GM18861 (cell line): ENCODE measurements at regions not wholly inside any gene's neighbourhood (a gene's known extent, or its start where the extent isn't known, plus 50 kb on each side); places are given as distances from the start of the nearest gene placed in this dataset.

ENCODE experiments used
- ATAC-seq: cut with Tn5 transposase; IDR thresholded peaks from one replicate; pipeline ENCODE4 v1.9.1; 2021; ENCODE audit not compliant: unreplicated experiment

DNA sequence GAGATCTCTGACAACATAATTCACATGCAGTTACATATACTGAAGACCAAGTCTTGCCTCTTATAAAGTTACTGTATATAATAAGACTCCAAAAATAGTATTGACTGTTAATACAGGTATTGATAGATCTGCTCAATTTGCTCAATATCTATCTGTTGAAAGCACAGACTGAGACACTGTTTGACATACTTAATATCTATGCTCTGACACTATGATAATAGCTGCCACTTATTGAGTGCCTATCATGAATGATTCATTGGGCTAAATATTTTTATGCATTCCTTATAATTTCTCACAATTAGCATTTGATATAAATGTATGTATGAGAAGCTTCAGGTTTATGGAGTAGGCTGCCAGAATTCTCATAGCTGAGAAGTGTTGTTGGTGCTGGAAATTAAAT, 1600.9 kb upstream of the IGFBP7 start:
- ATAC-seq = no peak

DNA sequence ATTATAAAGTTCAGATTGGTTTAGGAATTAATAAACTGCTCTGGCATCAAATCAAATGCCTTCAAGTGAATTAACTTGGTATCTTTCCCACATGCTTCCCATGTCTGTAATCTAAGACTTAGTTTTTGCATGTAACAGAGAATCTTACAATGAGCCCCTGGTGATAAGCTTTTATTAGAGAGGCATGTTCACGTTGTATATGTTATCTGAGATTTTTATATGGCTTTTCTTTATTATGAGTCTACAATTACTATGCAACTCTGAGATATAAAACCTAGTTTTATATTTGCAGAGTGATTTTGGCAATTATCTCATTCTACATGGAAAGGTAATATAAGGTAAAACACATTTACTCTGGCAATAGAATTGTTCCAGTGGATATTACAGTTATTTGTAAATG, 1578.4 kb upstream of the IGFBP7 start:
- no peak for ATAC-seq

DNA sequence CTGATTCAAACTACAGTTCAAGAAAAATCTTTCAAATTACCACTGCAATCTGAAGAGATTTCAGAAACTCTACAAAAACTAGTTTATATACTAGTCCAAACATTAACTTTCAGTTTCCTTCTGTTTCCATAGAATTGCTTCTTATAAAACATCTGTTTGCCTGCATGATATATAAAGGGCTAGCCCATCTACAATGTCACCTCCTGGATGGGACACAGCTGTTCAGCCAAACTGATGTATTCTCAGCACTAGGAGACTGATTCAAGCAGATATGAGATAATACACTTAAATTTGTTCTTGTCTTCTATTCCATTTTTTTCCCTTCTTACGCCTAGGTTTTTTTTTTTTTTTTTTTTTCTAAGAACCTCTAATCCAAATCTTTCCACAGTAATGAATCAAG, 1569.7 kb upstream of the IGFBP7 start:
- no peak for ATAC-seq

DNA sequence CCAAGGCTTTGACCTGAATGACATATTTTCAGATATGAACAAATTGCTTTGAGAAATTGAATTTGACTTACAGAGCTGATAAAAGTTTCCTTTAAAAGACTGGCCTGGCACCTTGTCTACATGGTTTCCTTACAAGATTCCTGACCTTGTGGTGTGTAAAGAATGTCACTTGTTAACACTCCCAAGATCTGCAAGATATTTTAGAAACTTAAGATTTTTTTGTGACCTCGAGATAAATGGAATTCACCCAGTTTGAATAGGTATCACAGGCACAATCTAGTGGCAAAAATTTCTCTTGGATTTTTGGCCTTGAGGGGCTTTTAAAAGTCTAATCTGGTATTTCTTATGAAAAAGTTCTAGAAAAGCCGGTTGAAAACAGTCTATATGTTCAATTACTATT, 1568.9 kb upstream of the IGFBP7 start:
- ATAC-seq = no peak

DNA sequence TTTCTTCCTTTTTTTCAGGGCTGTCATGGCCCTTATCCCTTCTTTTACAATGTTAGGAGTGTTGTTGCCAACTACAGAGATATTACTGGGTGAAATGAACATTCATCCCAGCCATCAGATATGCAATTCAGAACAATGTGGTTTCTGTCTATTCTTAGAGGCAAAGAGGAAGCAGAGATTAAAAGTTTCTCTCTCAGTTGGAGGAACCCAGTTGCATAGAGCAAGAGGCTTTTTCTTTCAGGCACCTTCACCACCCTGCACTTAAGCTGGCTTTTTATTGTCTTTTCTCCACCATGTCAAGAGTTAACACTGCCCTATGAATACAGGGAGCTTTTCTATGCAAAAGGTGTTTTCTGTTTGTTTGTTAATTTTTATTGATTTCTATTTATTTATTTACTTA, 1559.6 kb upstream of the IGFBP7 start:
- ATAC-seq = no peak

DNA sequence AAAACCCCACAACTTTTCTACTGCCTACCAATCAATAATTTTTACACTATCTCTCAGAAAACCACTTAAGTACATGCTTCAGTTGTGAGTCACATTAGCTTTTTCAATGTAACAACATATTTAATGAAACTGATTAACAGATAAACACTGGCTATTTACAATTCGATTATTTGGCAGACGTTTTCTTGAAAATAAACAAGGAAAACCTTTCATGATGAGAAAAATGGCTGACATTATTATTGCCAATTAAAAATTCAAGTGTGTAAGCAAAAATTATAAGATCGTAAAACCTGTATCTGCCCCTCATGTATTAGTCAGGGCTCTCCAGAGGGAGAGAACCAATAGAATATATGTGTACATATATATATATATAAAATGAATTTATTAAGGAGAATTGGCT, 1555.5 kb upstream of the IGFBP7 start:
- no peak for ATAC-seq

DNA sequence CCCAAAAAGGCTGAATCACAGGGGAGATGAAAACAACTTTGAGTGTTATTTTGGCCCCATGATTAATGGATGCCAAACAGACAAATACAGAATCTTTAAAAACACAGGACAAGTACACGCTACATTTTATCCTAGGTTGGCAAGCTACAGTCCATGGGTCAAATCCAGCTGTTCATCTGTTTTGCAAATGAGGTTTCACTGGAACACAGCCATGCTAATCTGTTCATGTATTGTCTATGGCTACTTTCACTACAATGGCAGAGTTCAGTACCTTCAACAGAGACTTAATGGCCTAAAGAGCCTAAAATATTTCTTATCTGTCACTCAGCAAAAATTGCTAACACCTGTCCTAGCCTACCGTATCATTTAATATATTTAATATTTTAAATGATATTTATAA, 1548.5 kb upstream of the IGFBP7 start:
- no peak for ATAC-seq

DNA sequence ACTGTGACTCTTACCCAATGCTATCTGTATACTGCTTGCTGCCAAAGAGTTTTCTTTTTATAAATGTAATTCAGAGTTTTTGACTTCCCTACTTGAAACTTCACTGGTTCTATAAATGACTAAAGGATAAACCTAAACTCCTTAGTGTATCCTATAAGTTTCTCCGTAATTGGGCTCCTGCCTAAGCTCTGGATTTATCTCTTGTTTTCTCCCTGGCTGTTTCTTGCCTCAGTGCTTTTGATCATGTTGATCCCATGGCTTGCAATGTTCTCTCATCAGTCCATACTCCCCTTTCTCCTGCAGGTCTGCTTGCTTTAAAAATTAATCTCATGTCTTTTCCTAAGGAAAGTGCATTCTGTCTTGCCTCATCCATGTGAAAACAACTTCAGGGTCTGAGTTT, 1543.1 kb upstream of the IGFBP7 start:
- no peak for ATAC-seq

DNA sequence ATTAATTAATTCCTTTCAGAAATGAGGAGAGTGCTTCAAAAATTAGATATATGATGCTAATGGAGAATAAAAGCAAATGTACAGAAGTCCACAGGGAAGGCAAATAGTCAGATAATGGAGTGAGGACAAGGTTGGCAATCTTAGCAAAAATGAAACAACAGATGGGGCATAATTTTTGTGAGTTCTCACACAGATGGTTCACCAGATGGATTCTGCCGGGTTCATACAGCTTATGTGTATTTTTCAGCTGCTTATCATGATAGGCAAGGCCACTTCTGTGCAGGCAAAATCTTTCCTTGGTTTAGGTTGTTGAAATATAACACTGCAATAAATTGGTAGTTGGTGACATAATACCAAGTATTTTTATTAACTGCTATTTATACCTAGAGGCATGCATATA, 1539.0 kb upstream of the IGFBP7 start:
- ATAC-seq = no peak

DNA sequence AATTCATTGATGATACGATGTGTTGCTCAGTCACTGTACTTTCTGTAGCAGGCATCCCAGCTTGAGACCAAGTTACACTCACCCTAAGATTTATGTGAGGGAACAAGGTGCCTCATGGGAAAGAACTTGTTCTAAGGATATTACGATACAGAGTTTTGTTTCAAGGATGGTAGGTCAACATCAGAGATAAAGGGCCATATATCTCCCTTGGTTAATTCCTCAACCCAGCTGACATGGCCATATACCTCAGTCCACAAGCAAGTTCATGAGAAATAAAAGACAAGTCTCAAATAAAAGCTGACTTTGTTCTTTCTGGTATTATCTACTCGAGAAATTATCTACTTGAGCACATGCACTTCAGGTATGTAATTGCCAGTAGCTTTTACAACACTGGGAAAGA, 1535.9 kb upstream of the IGFBP7 start:
- no peak for ATAC-seq

DNA sequence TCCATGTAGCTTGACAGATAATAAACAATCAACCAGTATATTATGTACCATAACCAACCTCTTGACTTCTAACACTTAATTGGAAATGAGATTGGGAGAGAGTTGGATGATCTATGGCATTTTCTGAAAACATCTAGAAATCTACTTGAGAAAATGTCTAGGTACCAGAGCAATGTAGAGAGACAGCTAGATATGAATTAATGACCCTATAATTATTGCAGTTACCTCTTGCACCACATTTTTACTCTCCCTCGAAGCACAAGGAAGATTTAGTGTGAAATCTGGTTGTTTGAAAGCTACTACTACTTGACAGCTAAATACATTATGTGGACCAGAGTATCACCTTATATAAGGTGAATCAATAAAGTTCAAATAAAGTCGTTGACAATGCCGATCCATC, 1534.4 kb upstream of the IGFBP7 start:
- no peak for ATAC-seq

DNA sequence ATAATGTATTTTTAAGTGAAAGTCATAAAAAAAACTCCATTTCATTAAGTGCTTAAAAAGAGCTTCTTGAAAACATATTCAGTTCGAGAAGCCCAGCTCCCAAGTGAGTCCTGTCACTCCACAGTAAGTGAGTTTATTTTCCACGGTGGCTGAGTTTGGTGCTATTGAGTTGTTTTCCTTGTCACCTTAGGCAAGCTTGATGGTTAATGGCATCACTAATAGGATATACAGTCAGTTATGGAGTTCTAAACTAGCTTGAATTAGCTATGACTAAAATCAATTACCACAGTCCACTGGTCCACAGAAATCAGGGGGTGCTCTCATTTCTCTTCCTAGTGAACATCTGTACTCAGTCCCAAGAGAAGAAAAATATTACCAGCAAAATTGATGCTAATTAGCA, 1526.2 kb upstream of the IGFBP7 start:
- ATAC-seq = no peak

DNA sequence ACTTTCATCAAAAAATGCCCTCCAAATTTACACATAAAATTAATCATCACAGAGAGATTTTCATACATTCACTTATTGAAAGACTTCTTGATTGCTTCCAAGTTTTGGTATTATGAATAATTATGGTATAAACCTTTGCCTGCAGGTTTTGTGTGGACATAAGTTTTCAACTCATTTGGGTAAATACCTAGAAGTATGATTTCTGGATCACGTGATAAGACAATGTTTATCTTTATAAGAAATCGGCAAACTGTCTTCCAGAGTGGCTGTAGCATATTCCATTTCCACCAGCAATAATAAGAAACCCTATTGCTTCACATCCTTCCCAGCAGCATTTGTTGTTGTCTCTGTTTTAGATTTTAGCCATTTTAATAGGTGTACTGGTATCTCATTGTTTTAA, 1507.0 kb upstream of the IGFBP7 start:
- ATAC-seq = no peak

DNA sequence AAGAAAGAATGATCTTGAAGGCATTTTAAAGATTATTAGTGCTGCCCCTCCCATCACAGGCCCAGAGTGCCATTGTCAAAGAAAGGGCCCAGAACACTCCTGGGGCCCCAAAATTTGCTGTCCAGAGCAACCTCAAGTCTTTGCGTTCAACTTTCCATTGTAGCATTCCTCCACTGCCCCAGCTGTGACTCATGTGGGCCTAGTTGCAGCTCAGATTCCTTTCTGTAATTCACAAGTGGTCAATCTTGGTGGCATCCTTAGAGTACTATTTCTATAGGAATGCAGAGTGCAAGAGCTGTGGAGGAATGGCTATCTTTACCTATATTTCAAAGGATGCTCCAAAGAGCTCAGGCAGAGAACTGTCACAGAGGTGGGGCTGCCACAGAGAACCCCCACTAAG, 1500.8 kb upstream of the IGFBP7 start:
- ATAC-seq = no peak

DNA sequence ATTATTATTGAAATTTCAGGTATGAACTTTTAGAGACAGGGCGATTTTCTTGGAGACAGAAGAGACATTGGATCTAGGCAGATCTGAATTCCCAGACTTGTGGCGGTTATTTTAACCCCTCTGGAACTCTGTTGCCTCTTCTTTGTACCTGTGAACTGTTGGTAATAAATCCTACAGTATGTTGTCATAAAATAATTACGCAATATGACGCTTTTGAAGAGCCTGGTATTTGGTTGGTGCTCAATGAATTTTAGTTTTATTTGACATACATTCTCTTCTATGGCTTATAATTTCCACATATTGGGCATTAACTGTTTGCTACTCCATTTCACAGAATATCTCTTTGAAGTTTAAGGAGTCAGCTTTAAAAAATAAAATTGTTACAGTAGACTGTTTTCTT, 1496.1 kb upstream of the IGFBP7 start:
- ATAC-seq = no peak

DNA sequence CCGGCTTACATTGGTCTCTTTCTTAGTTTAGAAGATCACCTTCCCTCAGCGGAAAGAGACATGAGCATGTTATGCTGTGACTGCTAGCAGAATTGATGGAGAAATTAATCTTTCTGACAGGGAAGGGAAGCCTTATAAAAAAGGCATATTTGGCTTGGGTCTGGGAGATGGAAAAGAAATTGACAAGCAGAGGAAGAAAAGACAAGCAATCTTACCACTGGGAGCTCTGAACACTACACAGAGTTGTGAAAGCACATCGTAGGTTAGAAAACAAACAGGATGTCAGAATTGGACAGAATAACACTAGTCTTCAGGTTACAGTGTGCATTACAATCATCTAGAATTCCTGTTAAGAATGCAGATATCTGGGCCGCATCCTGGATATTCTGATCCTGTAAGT, 1493.8 kb upstream of the IGFBP7 start:
- ATAC-seq = no peak

DNA sequence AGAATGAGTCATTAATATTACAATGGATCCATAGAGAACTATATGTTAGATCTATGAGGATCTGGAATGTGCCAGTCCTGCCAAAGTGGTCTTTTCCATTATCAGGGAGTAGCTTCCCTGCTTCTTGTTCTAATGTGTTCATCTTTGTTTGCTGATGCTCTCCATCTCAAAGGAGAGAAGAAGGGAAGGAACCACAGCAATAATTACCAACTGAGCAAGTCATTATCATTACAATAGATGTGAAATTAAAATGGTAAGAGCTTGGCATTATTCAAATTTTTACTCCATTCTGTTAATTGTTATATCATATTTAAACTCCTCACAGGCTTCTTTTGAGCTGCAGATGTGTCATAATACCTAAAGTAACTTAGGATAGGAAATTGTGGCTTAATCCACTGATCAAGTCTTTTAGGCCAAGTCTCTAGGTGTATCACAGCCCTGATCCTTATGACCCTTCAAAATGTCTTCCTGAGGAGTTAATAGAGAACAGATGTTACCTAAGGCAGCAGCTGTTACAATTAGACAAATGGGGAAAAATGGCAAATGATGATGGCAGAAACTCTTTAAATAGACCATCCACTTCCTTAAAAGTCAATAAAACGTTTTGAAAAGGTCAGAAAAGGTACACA, 1492.7 kb upstream of the IGFBP7 start:
- no peak for ATAC-seq

DNA sequence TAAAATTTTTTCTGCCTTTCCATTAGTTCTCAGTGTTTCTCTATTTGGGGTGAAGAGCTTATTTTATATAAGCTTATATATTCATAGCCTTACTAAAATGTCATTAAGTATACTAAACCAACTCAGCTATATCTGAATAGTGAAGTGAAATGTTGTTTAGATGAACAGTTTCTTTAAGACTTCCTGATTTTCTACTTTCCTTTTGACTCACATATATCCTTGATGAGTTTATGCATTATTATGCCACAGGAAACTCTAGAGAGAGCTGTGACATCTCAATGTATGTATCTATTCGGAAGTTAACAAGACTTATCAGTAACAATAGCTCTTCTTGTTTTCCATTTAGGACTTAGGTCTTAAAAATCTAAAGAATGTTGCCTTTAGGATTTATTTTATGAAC, 1491.8 kb upstream of the IGFBP7 start:
- no peak for ATAC-seq

DNA sequence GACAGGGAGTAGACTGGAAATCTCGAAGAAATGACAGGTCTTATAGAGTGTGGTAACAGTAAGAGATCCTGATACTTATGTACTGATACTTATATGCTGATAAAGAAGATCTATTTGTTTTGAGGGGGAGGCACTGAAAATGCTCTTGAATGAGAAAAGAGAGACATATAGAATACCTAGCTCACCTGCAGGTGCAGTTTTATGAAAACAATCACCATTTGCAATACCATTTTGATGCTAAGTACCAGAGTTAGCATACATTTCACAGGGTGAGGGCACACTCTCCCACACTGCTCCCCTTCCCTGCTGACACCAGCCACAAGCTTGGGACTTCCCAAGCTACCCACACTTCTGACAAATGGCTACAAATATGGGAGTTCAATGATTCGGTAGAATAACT, 1490.1 kb upstream of the IGFBP7 start:
- ATAC-seq = no peak

DNA sequence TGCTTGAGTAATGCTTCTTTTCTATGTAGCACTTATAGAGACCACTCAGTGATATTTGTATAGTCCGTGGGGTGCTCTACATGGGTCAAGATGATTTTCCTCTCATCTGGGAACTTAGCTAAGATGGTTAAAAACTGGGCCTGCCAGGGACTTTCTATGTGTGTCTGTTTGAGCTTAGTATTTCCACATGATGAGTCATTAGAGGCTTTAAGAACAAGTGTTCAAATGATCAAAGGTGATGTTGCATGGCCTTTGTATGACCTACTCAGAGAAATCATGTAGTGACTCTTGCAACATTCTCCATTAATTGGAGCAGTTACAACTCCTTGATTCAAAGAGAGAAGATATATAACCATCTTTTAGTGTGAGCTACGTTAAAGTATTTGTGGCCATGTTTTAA, 1480.5 kb upstream of the IGFBP7 start:
- no peak for ATAC-seq

DNA sequence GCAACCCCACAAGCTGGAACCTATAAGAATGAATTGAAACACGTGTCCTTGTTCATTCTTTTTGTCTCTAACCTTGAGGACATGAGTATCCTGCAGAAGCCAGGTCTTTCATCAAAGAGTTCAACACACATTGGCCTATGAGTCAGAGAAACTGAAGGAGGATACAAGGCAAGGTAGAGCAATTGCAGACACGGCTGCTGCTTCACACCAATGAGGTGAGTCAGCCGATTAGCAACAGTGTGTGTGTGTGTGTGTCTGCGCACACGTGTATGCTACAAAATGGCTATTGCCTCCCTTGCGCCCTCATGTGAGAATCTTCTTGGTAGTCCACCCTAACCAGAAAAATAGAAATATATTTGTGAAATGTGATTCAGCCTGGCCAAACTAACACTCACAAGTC, 1477.7 kb upstream of the IGFBP7 start:
- ATAC-seq = no peak

DNA sequence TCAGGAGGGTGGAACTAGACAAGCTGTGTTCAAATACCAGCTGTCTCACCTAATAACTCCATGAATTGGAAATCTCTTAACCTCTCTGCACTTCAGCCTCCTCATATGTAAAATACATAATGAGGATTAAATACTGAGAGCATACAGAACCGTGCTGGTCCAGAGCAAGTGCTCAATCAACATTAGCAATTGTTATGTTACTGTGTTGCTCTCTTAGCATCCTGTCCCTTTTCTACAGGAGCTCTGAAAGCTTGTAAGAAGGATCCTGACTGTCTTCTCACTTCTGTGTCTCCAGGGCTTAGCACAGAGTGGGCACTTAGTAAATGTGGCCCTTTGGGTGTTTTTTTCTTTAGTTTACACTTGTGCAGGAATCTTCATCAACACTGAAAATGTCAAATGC, 1456.1 kb upstream of the IGFBP7 start:
- ATAC-seq = no peak

DNA sequence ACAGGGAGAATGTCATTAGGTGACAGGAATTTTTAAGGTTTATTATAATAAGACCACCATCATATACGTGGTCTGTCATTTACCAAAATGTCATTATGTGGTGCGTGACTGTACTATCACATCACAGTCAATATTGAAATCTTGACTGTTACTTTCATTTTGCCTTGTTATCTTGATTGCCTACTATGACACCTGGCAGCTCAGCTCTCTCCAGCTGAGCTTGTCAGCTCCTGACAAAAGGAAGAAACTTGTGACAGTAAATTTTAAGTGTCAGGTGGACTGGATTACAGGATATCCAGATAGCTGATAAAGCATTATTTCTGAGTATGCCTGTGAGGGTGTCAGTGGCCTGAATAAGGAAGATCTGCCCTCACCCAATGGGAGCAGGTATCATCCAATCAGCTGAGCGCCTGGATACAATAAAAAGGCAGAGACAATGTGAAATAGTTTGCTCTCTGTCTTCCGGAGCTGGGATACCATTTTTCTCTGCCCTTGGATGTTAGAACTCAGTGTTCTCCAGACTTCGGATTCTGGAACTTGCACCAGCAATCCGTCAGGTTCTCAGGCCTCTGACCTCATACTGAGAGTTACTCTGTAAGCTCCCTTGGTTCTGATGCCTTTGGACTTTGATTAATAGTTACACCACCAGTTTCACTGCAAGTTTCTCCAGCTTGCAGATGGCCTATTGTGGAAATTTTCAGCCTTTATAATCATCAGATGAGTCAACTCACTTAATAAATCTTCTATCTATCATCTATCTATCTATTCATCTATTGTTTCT, 1454.7 kb upstream of the IGFBP7 start:
- ATAC-seq = no peak
